HL-60 (cell line): ENCODE measurements at regions not wholly inside any gene's neighbourhood (a gene's known extent, or its start where the extent isn't known, plus 50 kb on each side); places are given as distances from the start of the nearest gene placed in this dataset.
"Not testable (repeated sequence)": the region's sequence is repeated elsewhere in the genome, so short reads cannot be mapped to it uniquely, and the experiment has no call there.

Experiments used
- DNase-seq, 2 experiments: peaks; one replicate each; pipeline ENCODE4 v3.0.0-alpha.2; 2010 to 2020; ENCODE audit warnings: low read depth in 1 of 2, low spot score in 1 of 2
- H3K27ac ChIP-seq: fragments of 250-450 bp; sonication (Bioruptor Pico); replicated peaks from 2 replicates; pipeline ENCODE4 v1.5.1; 2020; ENCODE audit warnings: mild to moderate bottlenecking, moderate library complexity
- H3K27me3 ChIP-seq: fragments of 250-450 bp; sonication (Bioruptor Pico); 2 replicates; pipeline ENCODE4 v1.5.1; 2021; ENCODE audit warnings: mild to moderate bottlenecking, moderate library complexity; ENCODE audit not compliant: insufficient read depth, poor library complexity, severe bottlenecking
- H3K4me3 ChIP-seq: replicated peaks from 2 replicates; pipeline ENCODE4 v1.5.1; 2011; ENCODE audit warnings: mild to moderate bottlenecking, control low read depth, low read length; ENCODE audit not compliant: insufficient read depth
- CTCF ChIP-seq: IDR thresholded peaks from one replicate; pipeline ENCODE4 v1.5.1; 2011; ENCODE audit warnings: low read length, control low read depth, inconsistent platforms; ENCODE audit not compliant: insufficient read depth
- GABPA ChIP-seq: IDR thresholded peaks from 2 replicates; pipeline ENCODE4 v1.6.1; 2012; ENCODE audit warnings: low read depth
- POLR2AphosphoS5 ChIP-seq: IDR thresholded peaks from 2 replicates; pipeline ENCODE4 v1.6.1; 2012; ENCODE audit warnings: low read depth
- REST ChIP-seq: IDR thresholded peaks from 2 replicates; pipeline ENCODE4 v1.6.1; 2012; ENCODE audit warnings: low read depth; ENCODE audit not compliant: insufficient replicate concordance
- SPI1 ChIP-seq: IDR thresholded peaks from 2 replicates; pipeline ENCODE4 v1.6.1; 2012; ENCODE audit warnings: low read depth, mild to moderate bottlenecking, borderline replicate concordance

GRCh38 chr9:82052081-82052480 is 63.5 kb downstream of the SPATA31D1 start:
- DNase-seq = no peak
- Histone ChIP-seq H3K4me3 (no peak overlapping the region), H3K27ac (no peak overlapping the region), H3K27me3 (no peaks in the 10 kb centered on the region)
- TF ChIP-seq POLR2AphosphoS5 = no peak
- no peak for TF ChIP-seq GABPA
- no peak for TF ChIP-seq REST
- no peak for TF ChIP-seq SPI1
- no peak for TF ChIP-seq CTCF

- no peak overlapping the region for H3K27ac ChIP-seq
- no peak for DNase-seq
- TF ChIP-seq POLR2AphosphoS5 (no peak), REST (no peak), CTCF (no peak), SPI1 (no peak), GABPA (no peak)
- no peak overlapping the region for H3K4me3 ChIP-seq
- no peaks in the 10 kb centered on the region for H3K27me3 ChIP-seq
These were observed 65.9 kb downstream of the SPATA31D1 start for GRCh38 chr9:82054264-82055015.

GRCh38 chr9:82057805-82058204 is 69.2 kb downstream of the SPATA31D1 start:
- Histone ChIP-seq H3K27me3 (no peaks in the 10 kb centered on the region), H3K27ac (no peak overlapping the region), H3K4me3 (no peak overlapping the region)
- TF ChIP-seq SPI1 (no peak), CTCF (no peak), POLR2AphosphoS5 (no peak), REST (no peak), GABPA (no peak)
- DNase-seq = no peak

- H3K27me3 ChIP-seq, DNase-seq, H3K27ac ChIP-seq, H3K4me3 ChIP-seq: not testable (repeated sequence)
These were observed 73.2 kb downstream of the SPATA31D1 start for GRCh38 chr9:82061801-82062200.
